GM12878 (cell line): ENCODE measurements at regions not wholly inside any gene's neighbourhood (a gene's known extent, or its start where the extent isn't known, plus 50 kb on each side); places are given as distances from the start of the nearest gene placed in this dataset.

Source experiments
- EZH2 ChIP-seq: IDR thresholded peaks from 2 replicates; pipeline ENCODE4 v1.6.1; 2012; ENCODE audit warnings: low read depth, mild to moderate bottlenecking, control low read depth, inconsistent platforms, low read length, borderline replicate concordance; ENCODE audit not compliant: control insufficient read depth
- POLR2A ChIP-seq: IDR thresholded peaks from 2 replicates; pipeline ENCODE4 v1.6.1; 2011; ENCODE audit warnings: low read depth, mild to moderate bottlenecking, low read length
- SP1 ChIP-seq: IDR thresholded peaks from one replicate; pipeline ENCODE4 v1.6.1; 2011; ENCODE audit warnings: low read depth, low read length
- TF ChIP-seq, protein P1 (sequence below): fragments of 450-650 bp; IDR thresholded peaks from 2 replicates; pipeline ENCODE4 v1.6.1; 2018; ENCODE audit warnings: borderline replicate concordance, mild to moderate bottlenecking; ENCODE audit not compliant: partially characterized antibody
- TF ChIP-seq, protein P2 (sequence below), 3 experiments: IDR thresholded peaks in 2 of 3; conservative IDR thresholded peaks in 1 of 3; 2 replicates each; pipeline ENCODE4 v1.5.1; 2011; ENCODE audit warnings: low read depth in 3 of 3, low read length in 3 of 3, mild to moderate bottlenecking in 3 of 3, control low read depth in 2 of 3, moderate library complexity in 2 of 3, inconsistent platforms in 1 of 3, mixed read lengths in 1 of 3; ENCODE audit not compliant: control insufficient read depth in 2 of 3, insufficient read depth in 1 of 3; ENCODE audit errors: extremely low read depth in 1 of 3
- TF ChIP-seq, protein P3 (sequence below): IDR thresholded peaks from 2 replicates; pipeline ENCODE4 v1.6.1; 2012; ENCODE audit warnings: mild to moderate bottlenecking, low read depth, low read length

DNA sequence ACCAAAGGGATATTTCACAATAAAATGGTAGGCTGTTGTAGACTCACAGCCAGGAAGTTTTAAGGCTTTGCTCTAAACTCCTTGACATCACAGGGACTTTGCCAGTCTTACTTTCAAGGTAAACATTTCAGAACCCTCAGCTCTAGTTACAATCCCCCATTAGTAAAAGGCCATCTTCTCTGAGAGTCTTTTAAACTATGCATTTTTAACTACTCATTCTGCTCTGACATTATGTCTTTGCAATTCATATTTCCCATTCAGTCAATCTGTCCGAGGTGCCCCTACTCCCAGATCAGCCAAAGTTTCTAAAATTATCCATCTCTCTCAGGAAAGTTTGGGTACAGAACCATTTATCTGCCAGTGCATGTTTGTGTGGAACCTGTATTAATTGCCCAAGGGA, 1094.1 kb downstream of the TDRD15 start:
- TF ChIP-seq, protein P1, sequence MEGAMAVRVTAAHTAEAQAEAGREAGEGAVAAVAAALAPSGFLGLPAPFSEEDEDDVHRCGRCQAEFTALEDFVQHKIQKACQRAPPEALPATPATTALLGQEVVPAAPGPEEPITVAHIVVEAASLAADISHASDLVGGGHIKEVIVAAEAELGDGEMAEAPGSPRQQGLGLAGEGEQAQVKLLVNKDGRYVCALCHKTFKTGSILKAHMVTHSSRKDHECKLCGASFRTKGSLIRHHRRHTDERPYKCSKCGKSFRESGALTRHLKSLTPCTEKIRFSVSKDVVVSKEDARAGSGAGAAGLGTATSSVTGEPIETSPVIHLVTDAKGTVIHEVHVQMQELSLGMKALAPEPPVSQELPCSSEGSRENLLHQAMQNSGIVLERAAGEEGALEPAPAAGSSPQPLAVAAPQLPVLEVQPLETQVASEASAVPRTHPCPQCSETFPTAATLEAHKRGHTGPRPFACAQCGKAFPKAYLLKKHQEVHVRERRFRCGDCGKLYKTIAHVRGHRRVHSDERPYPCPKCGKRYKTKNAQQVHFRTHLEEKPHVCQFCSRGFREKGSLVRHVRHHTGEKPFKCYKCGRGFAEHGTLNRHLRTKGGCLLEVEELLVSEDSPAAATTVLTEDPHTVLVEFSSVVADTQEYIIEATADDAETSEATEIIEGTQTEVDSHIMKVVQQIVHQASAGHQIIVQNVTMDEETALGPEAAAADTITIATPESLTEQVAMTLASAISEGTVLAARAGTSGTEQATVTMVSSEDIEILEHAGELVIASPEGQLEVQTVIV: no peak
- TF ChIP-seq, protein P2, sequence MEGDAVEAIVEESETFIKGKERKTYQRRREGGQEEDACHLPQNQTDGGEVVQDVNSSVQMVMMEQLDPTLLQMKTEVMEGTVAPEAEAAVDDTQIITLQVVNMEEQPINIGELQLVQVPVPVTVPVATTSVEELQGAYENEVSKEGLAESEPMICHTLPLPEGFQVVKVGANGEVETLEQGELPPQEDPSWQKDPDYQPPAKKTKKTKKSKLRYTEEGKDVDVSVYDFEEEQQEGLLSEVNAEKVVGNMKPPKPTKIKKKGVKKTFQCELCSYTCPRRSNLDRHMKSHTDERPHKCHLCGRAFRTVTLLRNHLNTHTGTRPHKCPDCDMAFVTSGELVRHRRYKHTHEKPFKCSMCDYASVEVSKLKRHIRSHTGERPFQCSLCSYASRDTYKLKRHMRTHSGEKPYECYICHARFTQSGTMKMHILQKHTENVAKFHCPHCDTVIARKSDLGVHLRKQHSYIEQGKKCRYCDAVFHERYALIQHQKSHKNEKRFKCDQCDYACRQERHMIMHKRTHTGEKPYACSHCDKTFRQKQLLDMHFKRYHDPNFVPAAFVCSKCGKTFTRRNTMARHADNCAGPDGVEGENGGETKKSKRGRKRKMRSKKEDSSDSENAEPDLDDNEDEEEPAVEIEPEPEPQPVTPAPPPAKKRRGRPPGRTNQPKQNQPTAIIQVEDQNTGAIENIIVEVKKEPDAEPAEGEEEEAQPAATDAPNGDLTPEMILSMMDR (IDR thresholded peaks at IDR 0.05 in 2 of 3, conservative IDR thresholded peaks at IDR 0.05 in 1 of 3; ENCODE audit: control insufficient read depth in 2 of 3, extremely low read depth in 1 of 3, insufficient read depth in 1 of 3, low read depth in 3 of 3, low read length in 3 of 3): no peak
- TF ChIP-seq, protein P3, sequence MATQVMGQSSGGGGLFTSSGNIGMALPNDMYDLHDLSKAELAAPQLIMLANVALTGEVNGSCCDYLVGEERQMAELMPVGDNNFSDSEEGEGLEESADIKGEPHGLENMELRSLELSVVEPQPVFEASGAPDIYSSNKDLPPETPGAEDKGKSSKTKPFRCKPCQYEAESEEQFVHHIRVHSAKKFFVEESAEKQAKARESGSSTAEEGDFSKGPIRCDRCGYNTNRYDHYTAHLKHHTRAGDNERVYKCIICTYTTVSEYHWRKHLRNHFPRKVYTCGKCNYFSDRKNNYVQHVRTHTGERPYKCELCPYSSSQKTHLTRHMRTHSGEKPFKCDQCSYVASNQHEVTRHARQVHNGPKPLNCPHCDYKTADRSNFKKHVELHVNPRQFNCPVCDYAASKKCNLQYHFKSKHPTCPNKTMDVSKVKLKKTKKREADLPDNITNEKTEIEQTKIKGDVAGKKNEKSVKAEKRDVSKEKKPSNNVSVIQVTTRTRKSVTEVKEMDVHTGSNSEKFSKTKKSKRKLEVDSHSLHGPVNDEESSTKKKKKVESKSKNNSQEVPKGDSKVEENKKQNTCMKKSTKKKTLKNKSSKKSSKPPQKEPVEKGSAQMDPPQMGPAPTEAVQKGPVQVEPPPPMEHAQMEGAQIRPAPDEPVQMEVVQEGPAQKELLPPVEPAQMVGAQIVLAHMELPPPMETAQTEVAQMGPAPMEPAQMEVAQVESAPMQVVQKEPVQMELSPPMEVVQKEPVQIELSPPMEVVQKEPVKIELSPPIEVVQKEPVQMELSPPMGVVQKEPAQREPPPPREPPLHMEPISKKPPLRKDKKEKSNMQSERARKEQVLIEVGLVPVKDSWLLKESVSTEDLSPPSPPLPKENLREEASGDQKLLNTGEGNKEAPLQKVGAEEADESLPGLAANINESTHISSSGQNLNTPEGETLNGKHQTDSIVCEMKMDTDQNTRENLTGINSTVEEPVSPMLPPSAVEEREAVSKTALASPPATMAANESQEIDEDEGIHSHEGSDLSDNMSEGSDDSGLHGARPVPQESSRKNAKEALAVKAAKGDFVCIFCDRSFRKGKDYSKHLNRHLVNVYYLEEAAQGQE: no peak
- TF ChIP-seq SP1 (no peak), EZH2 (no peak), POLR2A (no peak)
